Muscle of arm (tissue), 1 donor: ENCODE measurements at regions not wholly inside any gene's neighbourhood (a gene's known extent, or its start where the extent isn't known, plus 50 kb on each side); places are given as distances from the start of the nearest gene placed in this dataset.

Experiments used
- DNase-seq: peaks from one replicate; pipeline ENCODE4 v3.0.0-alpha.2; 2013

DNA sequence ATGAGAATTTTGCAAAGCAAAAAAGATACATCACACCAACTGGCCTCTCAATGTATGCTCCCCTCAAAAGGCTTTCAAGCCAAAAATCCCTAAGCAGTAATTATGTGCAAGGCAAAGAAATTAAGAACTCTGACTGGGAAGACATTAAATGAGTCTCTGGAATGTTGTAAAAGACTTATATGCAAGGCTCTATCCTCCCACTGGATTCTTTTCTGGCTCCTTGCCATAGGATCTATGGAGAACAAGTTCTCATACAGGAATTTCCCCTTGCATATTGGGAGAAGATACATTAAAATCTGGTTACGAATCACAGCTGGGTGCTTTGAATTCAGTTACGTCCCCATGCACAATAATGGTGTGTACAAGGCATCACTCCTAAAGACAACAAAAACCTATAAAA lies 73.4 kb upstream of the ATL2 start:
- no peak for DNase-seq

DNA sequence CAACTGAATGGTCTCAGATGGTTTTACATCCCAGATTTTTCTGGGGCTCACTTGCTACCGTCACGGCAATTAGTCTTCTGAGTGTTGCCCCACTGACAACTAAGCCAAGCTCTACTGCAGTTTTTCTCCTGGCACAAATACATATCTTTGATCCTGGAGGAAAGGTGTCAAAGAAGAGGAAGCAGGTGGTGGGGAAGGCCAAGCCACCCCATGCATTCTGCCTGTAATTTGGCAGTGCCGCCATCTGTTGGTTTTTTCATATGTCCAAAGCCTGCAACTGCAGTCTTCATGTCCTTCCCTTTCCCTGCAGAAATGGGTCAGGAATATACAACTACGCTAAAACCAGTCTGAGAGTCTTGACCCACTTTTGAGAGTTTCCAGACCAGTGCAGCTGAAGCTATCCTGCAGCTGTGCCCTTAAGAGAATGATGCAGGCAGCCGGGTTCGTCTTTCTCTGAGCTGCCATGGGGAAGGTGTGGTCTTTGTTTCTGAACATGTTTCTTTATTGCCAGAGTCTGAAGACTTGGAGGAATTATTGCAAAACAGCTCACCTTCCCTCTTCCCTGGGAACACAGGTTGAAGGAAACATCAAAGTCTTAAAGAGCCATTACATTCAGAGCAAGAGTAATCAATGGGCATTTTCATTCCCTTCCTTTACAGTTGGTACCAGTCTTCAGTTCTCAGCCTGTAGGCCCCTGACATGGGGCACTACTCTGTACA lies 71.8 kb upstream of the ATL2 start:
- no peak for DNase-seq

DNA sequence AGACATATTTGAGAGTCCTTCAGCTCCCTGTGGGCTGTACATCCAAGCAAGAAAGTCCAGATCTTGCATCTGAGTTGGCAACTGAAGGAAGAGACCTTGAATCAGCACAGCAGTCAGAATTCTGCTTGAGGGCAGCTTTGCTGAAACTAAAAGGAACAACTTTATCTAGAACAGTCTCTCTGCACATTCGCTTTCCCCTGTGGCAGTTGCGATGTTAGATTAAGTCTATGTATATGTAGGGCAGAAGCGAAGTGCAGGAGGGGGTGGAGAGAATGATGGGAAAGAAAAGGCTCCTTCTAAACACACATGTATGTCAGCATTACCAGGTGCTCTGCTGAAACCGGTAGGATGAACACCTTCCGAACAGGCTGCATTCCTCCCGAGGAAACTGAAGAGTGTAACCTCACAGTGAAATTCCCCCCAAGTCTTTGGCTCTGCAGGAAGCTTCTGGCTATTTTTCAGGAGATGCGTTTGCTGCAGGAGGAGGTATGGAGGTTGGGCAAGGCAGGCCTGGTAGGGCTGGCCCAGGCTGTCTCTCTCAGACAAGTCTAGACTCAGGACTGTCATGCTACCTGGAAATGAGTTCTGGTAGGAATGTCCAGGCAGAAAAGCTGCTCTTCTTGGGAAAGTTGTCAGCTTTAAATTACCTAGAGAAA lies 70.0 kb upstream of the ATL2 start:
- no peak for DNase-seq

DNA sequence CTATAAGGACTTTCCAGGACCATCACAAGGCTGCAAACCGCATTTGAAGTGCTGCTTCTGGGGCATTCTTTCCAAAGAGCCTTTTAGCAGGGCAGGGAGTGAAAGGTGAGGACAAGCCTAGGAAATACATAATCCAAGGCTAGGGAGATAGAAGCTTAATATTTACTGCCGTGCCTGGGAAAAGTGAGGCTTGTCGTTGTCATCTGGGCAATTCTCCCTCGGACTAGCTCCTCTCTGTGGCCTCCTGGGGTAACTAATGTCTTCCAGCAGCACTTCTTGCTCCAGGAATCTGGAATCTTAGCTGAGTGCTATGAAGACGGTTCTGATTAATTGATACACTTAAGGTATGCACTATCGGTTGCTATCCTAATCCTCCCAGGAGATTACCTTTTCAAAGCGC lies 69.3 kb upstream of the ATL2 start:
- DNase-seq, result no peak

DNA sequence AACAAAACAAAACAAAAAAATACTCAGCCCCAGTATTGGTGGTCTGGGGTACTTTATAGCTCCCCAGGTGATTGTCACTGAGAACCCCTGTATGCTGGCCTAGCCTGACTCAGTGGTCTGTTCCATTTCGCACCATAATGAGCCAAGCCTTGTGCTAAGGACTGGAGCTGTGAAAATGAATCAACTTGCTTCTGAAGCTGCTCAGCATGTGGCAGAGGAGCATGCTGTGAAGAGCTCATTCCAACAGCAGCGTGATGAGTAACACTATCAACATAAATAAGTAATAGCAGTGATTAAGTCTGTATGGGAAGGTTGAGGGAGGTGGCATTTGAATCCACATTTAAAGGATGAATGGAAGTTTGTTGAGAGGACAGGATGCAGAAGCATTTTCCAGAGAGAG lies 67.2 kb upstream of the ATL2 start:
- no peak for DNase-seq

DNA sequence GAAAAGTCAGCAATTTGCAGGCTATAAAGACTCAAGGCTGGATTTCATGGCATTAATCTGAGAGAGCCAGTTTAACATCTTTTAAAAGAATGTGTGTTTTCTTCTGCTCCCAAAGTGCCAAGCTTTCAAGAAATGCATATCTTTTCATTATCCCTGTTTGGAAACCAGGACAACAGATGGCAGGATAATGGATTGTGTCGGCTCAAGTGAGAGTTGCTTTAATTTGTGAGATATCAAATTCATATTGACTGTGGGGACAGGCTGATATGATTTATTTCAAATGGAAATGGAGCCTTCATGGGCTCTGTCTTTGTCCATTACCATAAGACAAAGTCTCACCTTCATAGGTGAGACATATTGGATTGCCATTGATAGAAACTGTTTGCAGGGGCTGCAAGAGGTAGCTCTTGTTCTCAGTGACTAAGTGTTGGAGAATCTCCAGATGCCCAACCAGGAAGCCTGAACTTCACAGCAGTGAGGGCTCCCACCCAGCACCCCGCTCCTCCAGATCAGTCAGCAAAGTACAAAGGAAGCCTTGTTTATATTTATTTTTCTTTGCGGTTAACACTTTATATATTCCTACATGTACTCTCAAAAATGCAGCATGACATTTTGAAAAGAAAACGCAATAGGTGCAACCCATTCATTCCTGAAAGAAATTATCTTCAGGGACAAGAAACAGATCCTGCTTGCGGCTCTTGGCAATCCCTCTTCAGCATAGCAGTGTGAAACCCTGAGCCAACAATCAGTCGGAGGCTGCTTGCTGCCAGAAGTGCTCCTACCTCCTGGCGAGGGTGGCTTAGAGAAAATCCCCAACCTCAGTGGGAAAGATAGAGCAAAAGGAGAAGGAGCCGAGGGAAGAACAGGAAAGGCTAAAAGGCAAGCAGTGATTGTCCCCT lies 65.8 kb upstream of the ATL2 start:
- DNase-seq, result no peak

DNA sequence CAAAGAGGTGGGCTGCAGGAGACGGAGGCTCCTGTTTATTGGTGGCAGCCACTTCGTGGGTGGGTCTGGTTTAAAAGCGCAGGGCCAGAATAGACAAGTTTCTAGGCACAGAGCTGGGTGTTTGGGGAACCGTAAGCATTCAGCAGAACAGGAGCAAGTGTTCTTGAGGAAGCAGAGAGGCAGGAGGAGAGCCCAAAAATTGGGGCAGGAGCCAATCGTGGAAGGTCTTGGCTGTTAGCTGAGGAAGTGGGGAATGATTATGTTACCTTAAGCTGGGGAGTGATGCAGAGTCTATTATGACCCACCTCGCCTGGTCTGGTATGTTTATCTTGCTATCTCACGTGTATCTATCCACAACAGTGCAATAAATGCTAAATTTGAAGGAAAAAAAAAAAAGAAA lies 64.3 kb upstream of the ATL2 start:
- DNase-seq, result no peak

DNA sequence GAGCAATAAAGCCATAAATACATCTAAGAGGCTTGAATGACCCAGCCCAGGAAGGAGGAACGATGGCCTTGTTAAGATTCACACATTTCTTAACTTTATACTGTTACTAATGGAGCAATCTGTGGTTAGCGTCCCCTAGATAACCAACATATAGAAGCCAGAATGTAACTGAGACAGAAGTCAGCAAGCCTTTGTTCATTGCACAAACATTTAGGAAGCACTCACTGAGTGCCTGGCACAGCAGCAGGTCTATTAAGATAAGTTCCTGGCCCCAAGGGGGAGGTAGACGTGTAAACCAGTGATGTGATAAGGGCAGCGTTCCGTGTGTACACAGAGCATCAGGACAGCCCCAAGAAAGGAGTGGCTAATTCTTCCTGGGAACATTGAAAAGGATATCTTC lies 63.6 kb upstream of the ATL2 start:
- no peak for DNase-seq

DNA sequence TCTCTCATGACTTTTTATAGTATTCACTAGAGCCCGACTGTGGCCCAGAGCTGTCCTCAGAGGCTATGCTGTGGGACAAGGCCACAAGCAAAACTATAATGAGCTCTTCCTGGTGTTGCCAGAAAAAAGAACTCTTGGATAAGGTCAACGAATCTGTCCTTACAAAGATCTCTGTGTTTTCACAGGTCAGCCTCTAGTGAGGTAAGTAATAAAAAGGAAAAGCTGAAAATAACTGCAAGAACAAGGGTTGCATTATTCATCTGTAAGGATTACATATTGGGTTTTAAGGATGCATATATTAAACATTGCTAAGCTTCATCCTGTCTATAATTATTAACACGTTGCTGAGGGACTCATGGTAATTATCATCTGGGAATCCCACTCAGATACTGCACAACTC lies 62.8 kb upstream of the ATL2 start:
- no peak for DNase-seq

DNA sequence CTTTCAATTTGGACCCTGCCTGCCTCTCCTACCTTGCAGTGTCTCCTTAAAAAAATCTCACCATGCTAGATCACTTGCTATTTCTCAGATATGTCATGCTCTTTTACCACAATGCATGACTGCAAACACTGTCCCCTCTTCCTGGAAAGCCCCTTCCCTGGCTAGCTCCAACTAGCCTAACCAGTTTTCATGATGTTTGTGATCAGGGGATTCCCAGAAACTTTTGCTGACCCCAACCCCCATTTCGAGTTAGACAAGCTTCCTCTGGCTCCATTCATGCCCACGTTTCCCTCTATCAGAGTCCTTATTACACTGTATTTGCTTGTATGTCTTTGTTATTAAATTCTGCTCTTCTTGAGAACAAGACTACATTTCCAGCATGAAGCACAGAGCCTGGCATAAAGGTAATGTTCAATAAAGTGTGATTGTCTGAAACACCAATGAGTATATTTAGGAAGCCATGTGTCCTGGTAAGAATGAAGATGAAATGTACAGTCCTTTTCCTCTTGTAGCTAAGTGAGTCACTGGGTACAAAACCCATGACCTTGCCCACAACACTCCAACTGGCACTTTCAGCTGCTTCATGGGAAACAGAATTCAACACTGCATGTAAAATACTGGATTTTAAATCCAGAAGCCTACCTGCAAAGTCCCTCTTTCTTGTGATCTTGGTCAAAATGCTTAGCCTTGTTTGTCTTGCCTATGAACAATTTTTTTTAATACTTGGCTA lies 62.0 kb upstream of the ATL2 start:
- DNase-seq, result no peak

DNA sequence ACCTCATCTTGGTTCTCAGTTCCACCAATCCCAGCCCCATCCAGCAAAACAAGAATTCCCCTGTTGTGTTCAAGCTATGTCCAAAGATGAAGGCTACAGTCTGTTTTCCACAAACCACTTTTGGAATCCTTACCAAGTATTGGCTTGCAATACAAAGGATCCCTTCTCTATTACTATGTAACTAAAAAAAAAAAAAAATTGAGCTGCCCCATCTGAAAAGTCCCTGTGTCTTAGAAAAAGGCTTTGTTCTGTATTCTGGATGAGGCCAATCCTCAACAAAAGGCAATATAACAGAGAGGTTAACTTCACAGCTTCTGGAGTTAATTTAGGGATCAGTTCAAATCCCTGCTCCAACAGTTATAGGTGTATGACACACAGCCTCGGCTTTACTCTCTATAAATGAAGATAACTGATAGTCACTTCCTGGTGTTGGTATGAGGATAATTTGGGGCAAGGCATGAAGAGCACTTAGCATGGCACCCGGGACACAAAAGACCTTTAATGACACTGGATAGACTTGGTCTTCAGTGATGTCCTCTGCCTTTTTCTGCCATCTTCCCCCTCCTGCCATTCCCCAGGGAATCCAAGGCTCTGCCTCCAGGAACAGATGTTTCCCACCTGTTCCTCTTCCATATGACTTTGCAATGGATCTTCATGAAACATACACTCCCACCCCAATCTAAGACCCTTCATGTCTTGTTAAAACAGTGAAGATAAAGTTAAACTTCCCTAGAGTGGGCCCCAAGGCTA lies 61.2 kb upstream of the ATL2 start:
- no peak for DNase-seq

DNA sequence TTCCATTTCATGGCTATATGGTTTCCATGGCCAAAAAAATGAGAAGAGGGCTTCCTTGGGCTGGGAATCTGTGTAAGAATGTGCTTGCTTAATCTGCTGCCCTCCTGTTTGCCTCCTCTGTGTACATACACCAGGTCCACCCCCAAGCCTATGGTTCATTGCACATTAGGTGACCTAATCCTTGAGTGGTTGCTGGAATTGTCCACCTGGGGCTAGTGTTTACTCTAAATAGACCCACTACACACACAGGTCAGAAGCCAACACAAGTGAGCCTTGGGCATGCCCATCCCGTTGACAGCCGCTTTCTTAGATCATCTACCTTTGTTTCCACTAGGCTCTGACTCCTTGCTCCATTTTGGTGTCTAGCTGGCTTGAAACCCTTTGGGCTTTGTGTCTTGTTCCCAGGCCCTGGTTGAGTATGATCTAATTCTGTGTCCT lies 59.2 kb upstream of the ATL2 start:
- no peak for DNase-seq

DNA sequence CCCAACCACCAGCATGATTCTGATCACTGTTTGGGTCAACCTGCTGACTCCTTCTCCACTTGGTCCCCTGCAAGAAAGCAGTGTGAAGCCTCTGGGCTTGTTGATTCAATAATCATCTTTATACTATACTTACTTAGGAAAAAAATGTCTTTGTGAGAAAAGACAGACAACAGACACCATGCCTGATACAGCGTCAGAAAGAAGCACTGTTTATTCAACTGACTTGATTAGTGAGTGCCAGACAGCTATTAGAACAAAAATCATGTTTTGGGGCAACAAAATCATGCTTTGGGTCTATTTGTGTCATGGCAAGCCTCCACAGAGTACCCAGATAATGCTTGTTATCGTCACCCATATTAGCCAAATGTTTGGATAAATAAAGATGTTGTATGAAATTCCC lies 58.7 kb upstream of the ATL2 start:
- no peak for DNase-seq

DNA sequence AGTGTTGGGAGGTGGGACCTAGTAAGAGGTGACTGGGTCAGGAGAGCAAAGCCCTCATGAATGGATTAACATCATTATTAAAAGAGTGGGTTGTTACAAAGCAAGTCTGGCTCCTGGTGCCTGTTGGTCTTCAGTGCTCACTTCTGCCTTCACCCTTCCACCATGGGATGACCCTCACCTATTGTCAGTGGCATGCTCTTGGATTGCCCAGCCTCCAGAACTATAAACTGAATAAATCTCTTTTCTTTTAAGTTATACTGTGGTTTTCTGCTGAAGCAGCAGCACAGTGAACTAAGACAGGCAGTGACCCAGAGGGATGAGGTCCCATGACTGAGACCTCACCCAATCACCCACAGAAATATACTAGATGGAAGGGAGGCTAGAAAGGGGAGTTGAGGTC lies 57.5 kb upstream of the ATL2 start:
- DNase-seq, result no peak

DNA sequence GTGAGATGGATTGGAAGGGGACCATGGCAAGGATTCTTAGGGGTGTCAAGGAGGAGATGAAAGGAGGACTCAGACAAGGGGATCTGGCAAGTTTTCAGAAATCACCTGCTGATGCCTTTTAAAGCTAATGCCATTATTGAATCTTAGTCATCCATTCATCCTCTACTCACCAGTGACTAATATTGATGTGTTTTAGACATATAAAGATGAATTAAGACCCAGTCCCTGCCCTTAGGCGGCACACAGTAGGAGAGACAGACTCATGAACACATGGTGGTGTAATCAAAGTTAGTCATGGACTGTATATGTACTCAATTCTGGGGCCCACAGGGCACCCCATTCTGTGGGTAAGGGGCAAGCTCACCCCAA lies 56.5 kb upstream of the ATL2 start:
- no peak for DNase-seq

DNA sequence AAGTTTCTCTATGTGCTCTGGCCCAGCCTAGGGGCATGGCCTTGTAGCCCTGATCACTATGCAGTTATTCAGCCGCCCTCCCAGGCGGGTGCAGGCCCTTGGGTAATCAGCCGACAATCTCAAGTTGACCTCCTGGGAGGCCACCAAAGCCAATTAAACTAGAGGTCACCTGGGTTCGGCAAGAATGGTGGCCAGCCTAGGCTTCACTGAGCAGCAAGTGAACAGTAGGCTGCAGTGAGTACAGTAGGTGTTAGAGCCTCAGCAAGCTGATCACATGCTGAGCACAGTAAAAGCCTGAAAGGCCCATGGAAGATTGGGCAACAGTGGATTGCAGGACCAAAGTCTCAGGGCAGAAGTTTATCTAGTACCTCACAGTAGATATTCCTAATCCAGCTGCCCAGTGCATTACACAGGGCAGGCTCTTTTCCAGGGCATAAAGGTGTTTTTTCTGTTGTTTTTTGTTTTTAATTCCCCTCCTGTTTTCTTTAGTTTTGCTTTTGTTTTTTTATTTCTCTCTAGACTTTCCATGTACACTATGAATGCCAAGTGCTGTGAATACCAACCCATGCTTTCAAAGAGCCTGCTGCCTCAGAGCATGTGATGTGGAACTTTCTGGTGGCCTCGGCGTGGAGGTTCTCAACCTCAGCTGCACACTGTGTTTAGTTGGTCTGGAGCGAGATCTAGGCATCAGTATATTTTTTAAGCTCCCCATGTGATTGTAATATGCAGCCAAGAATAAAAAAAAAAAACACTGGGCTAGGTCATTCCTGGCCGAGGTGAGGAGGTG lies 55.9 kb upstream of the ATL2 start:
- DNase-seq, result no peak

DNA sequence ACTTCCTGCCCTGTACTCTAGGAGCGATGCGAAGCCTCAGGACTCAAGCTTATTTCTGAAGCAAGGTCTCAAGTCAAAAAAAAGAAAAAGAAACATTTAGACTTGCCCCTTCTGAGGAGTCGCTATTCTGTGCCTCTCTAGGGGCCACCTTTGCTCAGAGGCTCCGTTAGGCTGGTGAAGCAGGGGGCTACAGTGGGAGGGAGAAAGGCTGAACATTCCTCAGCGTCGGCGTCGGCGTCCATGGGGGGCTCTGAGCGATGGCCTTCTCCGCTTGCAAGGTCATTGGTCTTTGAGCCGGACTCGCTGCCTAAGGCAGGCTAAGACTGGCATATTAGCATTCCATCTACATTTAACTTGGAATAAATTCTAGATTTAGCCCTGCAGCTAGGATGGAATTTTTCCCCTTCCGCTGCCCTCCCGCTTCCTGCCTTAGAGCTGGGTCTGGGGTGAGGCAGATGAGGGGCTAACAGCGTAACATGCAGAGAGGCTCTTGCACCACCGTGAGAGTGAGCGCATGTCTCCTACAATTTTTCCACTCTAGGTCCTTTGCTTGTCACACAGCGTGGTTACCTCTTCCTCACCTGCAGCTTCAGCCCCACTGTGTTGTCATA lies 53.6 kb upstream of the ATL2 start:
- DNase-seq, result no peak

DNA sequence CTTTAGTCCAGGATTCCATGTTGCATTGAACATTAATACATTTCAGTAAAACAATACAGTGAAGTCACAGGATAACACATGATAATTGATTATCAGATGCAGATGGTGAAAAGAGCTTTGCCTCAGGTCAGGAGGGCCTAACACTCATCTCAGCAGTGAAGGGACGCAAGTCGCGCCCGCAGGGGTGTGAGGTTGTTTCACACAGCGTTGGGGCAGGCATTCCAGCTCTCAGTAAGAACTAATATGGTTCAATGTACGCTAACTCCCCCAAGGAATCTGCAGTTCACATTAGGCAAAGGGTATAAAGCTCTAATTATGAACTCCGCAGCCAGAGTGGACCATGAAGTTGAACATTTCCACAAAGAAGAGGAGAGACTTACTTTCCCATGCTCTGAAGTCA lies 53.1 kb upstream of the ATL2 start:
- DNase-seq, result no peak

DNA sequence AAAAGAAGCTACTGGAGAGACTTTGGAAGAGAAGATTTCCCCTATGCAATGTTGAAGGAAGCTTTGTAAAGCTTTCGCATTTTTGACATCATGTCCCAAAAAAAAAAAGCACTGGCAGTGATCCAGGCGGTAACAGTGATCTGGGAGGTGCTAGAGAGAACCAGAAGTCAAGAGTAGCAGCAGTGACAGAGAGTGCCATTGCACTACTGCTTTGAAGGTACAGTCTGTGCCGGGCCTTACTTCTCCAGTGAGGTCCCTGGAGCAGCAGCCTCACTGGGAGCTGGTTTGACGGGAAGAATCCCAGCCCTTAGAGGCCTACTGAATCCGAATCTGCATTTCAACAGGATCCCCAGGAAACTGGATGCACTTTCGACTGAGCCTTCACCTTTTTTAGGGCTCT lies 50.9 kb upstream of the ATL2 start:
- DNase-seq, result no peak

DNA sequence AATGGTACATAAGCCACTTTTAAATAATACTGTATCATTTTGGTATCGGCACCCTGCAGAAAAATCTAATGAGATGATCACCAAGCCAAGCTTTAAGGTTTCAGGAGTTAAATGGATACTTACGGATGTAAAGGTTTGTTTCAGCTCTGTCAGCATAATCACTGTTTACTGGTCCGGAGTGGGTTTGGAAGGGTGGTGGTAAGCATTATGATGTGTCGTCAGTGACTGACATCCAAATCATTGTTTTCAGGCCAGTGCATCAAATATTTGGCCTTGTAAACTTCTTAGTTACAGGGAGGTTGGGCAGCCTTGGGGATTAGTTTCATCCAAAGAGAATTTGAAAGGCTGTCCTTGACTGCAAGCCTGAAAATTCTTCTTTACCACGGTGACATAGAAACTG lies 50.0 kb upstream of the ATL2 start:
- no peak for DNase-seq
